ENCODE measurements at regions not wholly inside any gene's neighbourhood (a gene's known extent, or its start where the extent isn't known, plus 50 kb on each side); places are given as distances from the start of the nearest gene placed in this dataset.
"Not testable (repeated sequence)": the region's sequence is repeated elsewhere in the genome, so short reads cannot be mapped to it uniquely, and the experiment has no call there.

DNA sequence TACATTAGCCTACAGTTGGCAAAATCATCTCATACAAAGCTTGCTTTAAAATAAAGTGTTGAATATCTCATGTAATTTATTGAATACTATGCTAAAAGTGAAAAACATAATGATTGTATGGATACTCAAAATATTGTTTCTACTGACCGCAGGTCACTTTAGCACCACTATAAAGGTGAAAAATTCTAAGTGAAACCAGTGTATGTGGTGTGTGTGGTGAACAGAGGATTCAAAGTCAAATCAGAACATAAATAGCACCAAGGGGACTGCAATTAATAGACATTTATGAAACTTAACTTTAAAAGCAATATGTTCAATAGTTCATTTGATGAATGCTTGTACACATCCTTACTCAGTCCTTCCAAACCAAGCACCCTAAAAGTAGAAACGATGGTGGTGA lies 145.8 kb downstream of the AKAIN1 start:
- DNase-seq (ENCODE audit: insufficient read length, low spot score), result no peak
- no peak for TF ChIP-seq POLR2A (IDR thresholded peaks at IDR 0.05; ENCODE audit: low read depth, low read length)
- FAIRE-seq, result no peak

- no peak for FAIRE-seq
- TF ChIP-seq POLR2A (IDR thresholded peaks at IDR 0.05; ENCODE audit: low read depth, low read length), result no peak
- no peak for DNase-seq (ENCODE audit: insufficient read length, low spot score)
Measured at GRCh38 chr18:5049124-5049523, 147.9 kb downstream of the AKAIN1 start.

- no peak for DNase-seq (ENCODE audit: insufficient read length, low spot score)
- no peak for TF ChIP-seq POLR2A (IDR thresholded peaks at IDR 0.05; ENCODE audit: low read depth, low read length)
- no peak for FAIRE-seq
Measured at GRCh38 chr18:5040476-5040875, 156.6 kb downstream of the AKAIN1 start.

DNA sequence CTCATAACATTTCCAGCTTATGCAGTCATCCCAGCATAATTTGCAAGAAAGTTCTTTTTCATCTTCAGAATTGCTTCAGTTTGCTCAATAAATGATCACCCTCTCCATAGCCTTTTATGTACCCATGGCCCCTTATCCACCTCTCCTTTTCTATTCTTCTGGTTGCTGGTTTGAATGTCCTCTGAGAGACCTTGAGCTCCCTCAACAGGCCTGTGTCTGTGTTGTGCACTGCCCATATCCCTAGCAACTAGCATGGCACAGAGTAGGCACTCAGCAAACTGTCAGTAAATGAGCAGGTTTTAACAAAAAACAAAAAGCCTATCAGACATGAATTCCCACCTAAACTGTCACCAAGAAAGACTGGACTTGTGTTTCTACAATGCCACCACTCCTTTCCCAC lies 160.5 kb downstream of the AKAIN1 start:
- no peak for DNase-seq (ENCODE audit: insufficient read length, low spot score)
- no peak for TF ChIP-seq POLR2A (IDR thresholded peaks at IDR 0.05; ENCODE audit: low read depth, low read length)
- FAIRE-seq, result no peak

DNA sequence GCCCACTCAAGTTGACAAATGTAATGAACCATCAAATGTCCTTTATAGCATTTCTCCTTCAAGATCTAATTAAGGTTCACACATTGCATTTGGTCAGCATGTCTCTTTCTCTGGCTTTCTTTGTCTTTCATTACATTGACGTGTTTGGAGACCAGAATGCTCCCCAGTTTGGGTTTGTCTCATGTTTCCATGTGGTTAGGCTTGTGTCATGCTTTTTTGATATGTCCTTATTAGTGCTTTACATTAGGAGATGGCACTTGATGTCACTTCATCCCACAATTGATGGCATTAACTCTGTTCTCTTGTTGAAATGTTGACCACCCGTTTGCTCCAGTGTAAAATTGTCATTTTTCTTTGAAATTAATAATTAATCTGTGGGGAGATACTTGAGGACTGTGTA lies 165.8 kb downstream of the AKAIN1 start:
- FAIRE-seq, result no peak
- no peak for TF ChIP-seq POLR2A (IDR thresholded peaks at IDR 0.05; ENCODE audit: low read depth, low read length)
- no peak for DNase-seq (ENCODE audit: insufficient read length, low spot score)

DNA sequence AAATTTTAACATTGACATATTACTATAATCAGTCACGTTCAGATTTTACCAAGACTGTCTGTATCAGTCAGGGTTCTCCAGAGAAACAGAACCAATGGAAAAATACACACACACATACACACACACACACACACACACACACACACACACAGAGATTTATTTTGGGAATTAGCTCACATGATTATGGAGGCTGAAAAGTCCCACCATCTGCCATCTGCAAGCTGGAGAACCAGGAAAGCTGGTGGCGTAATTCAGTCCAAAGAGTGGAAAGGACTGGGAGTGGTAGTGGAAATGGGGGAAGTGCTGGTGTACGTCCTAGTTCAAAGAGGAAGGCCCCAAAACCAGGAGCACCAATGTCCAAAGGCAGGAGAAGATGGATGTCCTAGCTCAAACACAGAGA lies 166.4 kb downstream of the AKAIN1 start:
- no peak for FAIRE-seq
- TF ChIP-seq POLR2A (IDR thresholded peaks at IDR 0.05; ENCODE audit: low read depth, low read length), result no peak
- DNase-seq (ENCODE audit: insufficient read length, low spot score), result no peak

- no peak for FAIRE-seq
- DNase-seq (ENCODE audit: insufficient read length, low spot score), result no peak
- TF ChIP-seq POLR2A (IDR thresholded peaks at IDR 0.05; ENCODE audit: low read depth, low read length), result no peak
Measured at GRCh38 chr18:5029592-5029991, 167.5 kb downstream of the AKAIN1 start.

GRCh38 chr18:5024741-5025140 lies 172.3 kb downstream of the AKAIN1 start:
- FAIRE-seq, result no peak
- TF ChIP-seq POLR2A (IDR thresholded peaks at IDR 0.05; ENCODE audit: low read depth, low read length), result no peak
- no peak for DNase-seq (ENCODE audit: insufficient read length, low spot score)

- FAIRE-seq, result no peak
- TF ChIP-seq POLR2A (IDR thresholded peaks at IDR 0.05; ENCODE audit: low read depth, low read length), result no peak
- no peak for DNase-seq (ENCODE audit: insufficient read length, low spot score)
Measured at GRCh38 chr18:5021558-5021957, 175.5 kb downstream of the AKAIN1 start.

GRCh38 chr18:5015213-5015612 lies 181.8 kb downstream of the AKAIN1 start:
- FAIRE-seq, result no peak
- TF ChIP-seq POLR2A (IDR thresholded peaks at IDR 0.05; ENCODE audit: low read depth, low read length), result no peak

DNA sequence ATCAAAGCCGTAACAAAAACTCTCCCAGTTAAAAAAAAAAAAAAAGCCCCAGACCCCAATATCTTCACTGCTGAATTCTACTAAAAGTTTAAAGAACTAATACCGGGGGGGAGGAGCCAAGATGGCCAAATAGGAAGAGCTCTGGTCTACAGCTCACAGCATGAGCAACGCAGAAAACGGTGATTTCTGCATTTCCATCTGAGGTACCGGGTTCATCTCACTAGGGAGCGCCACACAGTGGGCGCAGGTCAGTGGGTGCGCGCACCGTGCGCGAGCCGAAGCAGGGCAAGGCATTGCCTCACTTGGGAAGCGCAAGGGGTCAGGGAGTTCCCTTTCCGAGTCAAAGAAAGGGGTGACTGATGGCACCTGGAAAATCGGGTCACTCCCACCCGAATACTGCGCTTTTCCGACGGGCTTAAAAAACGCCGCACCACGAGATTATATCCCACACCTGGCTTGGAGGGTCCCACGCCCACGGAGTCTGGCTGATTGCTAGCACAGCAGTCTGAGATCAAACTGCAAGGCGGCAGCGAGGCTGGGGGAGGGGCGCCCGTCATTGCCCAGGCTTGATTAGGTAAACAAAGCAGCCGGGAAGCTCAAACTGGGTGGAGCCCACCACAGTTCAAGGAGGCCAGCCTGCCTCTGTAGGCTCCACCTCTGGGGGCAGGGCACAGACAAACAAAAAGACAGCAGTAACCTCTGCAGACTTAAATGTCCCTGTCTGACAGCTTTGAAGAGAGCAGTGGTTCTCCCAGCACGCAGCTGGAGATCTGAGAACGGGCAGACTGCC lies 192.8 kb downstream of the AKAIN1 start:
- not testable (repeated sequence) for DNase-seq (ENCODE audit: insufficient read length, low spot score); FAIRE-seq

More at GRCh38 chr18:5015213-5015612, 181.8 kb downstream of the AKAIN1 start:
- DNase-seq (ENCODE audit: insufficient read length, low spot score), result no peak

DNA sequence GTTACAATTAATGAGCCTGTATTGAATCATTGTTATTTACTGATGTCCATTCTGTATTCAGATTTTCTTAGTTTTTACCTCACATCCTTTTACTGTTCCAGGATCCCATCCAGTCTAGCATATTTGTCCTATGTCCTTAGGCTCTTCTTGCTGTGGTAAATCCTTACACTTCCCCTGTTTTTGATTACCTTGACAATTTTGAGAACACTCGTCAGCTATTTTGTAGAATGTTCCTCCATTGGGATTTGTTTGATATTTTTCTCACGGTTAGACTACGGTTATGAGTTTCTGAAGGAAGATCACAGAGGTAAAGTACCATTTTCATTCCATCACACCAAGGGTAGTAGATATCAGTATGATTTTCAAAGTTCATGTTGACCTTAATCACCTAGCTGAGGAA lies 202.3 kb downstream of the AKAIN1 start:
- FAIRE-seq (no peak), DNase-seq (ENCODE audit: insufficient read length, low spot score) (no peak)
- no peak for TF ChIP-seq POLR2A (IDR thresholded peaks at IDR 0.05; ENCODE audit: low read depth, low read length)

DNA sequence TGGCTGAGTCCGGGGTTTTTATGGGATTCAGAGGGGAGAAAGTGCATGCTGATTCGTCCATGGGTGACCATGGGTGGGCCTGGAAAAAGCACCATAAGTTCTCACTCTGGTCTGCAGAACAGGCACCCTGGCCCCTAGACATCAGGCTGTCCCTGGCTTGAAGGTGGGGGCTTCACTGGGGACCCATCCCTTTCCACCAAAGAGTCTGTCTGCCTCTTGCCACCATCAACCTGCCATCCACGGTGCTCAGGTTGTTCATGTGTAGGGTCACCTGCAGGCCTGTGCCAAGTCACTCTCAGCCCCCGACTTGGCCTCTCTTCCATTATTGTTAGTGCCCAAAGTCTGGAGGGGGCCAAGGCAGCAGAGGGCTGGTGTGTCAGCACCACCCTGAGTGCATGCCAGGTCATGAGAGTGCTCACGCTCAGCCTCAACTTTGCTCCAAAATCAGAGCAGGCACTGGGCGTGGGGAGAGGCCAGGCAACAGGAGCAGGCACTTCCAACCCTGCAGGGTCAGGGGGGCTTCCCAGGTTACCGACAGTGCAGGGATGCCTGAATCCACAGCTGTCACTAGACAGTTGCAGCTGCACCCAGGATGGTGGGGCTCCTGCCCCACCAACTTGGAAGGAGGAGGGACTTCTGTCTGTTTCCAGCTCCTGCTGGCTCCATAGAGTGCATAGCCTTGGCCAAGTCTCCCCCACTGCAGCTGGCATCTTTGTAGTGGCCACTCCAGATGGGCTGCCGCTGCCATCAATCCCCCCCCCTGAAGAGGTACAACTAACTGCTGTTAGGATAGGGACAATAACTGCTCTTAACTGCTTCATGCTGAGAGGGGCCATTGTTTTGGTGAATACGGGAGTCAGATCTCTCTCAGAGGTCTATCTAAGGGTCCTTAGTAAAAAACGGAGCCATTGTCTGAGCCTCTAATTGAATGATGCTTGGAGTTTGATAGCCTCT lies 209.3 kb downstream of the AKAIN1 start:
- DNase-seq (ENCODE audit: insufficient read length, low spot score), result no peak
- no peak for TF ChIP-seq POLR2A (IDR thresholded peaks at IDR 0.05; ENCODE audit: low read depth, low read length)
- FAIRE-seq, result no peak

GRCh38 chr18:4986677-4987076 lies 210.4 kb downstream of the AKAIN1 start:
- DNase-seq (ENCODE audit: insufficient read length, low spot score), result no peak
- no peak for TF ChIP-seq POLR2A (IDR thresholded peaks at IDR 0.05; ENCODE audit: low read depth, low read length)
- FAIRE-seq, result no peak

GRCh38 chr18:4986066-4986465 lies 211.0 kb downstream of the AKAIN1 start:
- FAIRE-seq, result no peak
- no peak for DNase-seq (ENCODE audit: insufficient read length, low spot score)
- no peak for TF ChIP-seq POLR2A (IDR thresholded peaks at IDR 0.05; ENCODE audit: low read depth, low read length)
